ENCODE measurements at regions not wholly inside any gene's neighbourhood (a gene's known extent, or its start where the extent isn't known, plus 50 kb on each side); places are given as distances from the start of the nearest gene placed in this dataset.

DNA sequence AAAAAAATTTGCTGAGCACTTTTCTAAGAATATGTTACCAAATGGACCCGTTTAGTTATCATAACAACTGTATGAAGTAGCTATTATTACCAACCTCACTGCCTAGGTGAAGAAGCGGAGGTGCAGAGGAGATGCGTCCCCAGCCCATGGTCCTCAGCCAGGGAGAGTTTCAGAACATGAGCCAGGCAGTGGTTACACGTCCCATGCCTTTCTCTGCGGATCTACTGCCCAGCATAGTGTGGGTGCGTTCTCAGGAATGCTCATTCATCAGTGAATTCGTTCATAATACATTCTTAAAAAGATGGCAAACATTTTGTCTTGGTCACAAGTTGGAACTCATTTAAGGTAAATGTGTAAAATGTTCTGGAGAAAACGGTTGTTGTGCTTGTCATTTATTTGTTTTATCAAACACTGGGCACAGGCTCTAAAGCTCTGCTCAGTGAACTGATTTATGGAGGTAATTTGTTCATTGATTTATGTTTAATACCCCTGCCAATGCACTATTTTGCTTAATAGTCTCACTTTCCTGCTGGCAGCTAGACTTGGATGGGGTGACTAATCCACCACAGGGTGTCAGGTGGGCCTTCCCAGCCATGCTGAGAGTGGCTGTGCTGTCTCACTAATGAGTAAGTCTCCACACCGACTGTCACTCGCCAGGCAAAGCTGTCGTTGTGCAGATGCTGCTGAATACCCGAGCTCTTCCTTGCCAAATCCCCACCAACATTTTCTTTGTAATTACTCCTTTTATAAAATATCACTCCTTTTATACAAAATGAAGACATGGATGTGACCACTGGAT lies 248.8 kb downstream of the TENT4A start:
- peaks cover 3 to 4% of the 10 kb centered on the region in 2 experiments; a peak in 3 of 4 replicates for H3K4me1 Mint-ChIP-seq
- Histone ChIP-seq H3K18ac (ENCODE audit: insufficient read length, low read depth, low read length) (no peak overlapping the region), H3K14ac (ENCODE audit: insufficient read depth, low read length) (no peak overlapping the region), H2AFZ (ENCODE audit: low read length) (no peak overlapping the region), H4K20me1 (ENCODE audit: control insufficient read depth, insufficient read depth, insufficient read length) (no peaks in the 10 kb centered on the region), H3K79me1 (ENCODE audit: insufficient read depth, low read depth, low read length, poor library complexity, severe bottlenecking) (no peaks in the 10 kb centered on the region), H3K23me2 (ENCODE audit: insufficient read length, low read depth, low read length, poor library complexity, severe bottlenecking) (no peaks in the 10 kb centered on the region), H3K23ac (ENCODE audit: insufficient read length, low read depth, low read length) (no peak overlapping the region), H3K4ac (ENCODE audit: low read depth, low read length) (no peak overlapping the region), H4K8ac (replicated peaks; ENCODE audit: insufficient read length, low read depth, low read length) (no peak overlapping the region), H3K56ac (ENCODE audit: insufficient read length, low read depth, low read length) (no peak overlapping the region), H3T11ph (ENCODE audit: low read length) (no peak overlapping the region), H4K91ac (ENCODE audit: insufficient read length, low read depth, low read length) (no peak overlapping the region), H3K27me3 (ENCODE audit: insufficient read depth, low read length) (no peaks in the 10 kb centered on the region), H4K5ac (ENCODE audit: insufficient read length, low read depth, low read length) (no peak overlapping the region), H2BK20ac (ENCODE audit: low read depth, low read length, poor library complexity, severe bottlenecking) (no peak overlapping the region), H3K4me1 (ENCODE audit: insufficient read depth, low read length) (no peaks in the 10 kb centered on the region), H3K4me2 (ENCODE audit: insufficient read depth, insufficient read length, low read length) (no peak overlapping the region), H3K79me2 (ENCODE audit: insufficient read depth, low read length) (no peaks in the 10 kb centered on the region), H3K27ac (ENCODE audit: insufficient read length, low read depth, low read length) (no peak overlapping the region), H3K9me3 (ENCODE audit: control insufficient read depth, low read depth, low read length) (no peaks in the 10 kb centered on the region), H2BK5ac (ENCODE audit: insufficient read length, low read length) (no peak overlapping the region), H2BK120ac (ENCODE audit: low read depth, low read length, poor library complexity, severe bottlenecking) (no peak overlapping the region), H2BK15ac (ENCODE audit: low read depth, low read length) (no peak overlapping the region), H3K9ac (ENCODE audit: extremely low read depth, insufficient read length, low read length) (no peak overlapping the region), H2AK5ac (ENCODE audit: insufficient read length, low read length) (no peak overlapping the region), H2BK12ac (ENCODE audit: insufficient read length, low read depth, low read length) (no peak overlapping the region)
- peaks cover 2 to 3% of the 10 kb centered on the region in 2 experiments; a peak in 3 of 5 replicates for H3K9me3 Mint-ChIP-seq
- WGBS (ENCODE audit: extremely low coverage, insufficient read length, low lambda C conversion rate), result no CpG with 5 or more reads among the region's 12 CpGs
- H3K27ac Mint-ChIP-seq, result no peak overlapping the region
- DNase-seq, result no peak
- TF ChIP-seq, protein P1, sequence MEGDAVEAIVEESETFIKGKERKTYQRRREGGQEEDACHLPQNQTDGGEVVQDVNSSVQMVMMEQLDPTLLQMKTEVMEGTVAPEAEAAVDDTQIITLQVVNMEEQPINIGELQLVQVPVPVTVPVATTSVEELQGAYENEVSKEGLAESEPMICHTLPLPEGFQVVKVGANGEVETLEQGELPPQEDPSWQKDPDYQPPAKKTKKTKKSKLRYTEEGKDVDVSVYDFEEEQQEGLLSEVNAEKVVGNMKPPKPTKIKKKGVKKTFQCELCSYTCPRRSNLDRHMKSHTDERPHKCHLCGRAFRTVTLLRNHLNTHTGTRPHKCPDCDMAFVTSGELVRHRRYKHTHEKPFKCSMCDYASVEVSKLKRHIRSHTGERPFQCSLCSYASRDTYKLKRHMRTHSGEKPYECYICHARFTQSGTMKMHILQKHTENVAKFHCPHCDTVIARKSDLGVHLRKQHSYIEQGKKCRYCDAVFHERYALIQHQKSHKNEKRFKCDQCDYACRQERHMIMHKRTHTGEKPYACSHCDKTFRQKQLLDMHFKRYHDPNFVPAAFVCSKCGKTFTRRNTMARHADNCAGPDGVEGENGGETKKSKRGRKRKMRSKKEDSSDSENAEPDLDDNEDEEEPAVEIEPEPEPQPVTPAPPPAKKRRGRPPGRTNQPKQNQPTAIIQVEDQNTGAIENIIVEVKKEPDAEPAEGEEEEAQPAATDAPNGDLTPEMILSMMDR (conservative IDR thresholded peaks at IDR 0.05), result no peak
- peaks cover 0 to 9% (median 2%) of the 10 kb centered on the region in 3 experiments; a peak in 2 of 7 replicates for H3K36me3 Mint-ChIP-seq (ENCODE audit: insufficient read depth in 1 of 3, low read depth in 3 of 3)
- no peak overlapping the region for H3K4me3 Mint-ChIP-seq
- no peaks in the 10 kb centered on the region; the same call in 1 of the 2 replicates for H3K27me3 Mint-ChIP-seq (ENCODE audit: low read depth)

All from H9 (cell line).